ENCODE measurements at regions not wholly inside any gene's neighbourhood (a gene's known extent, or its start where the extent isn't known, plus 50 kb on each side); places are given as distances from the start of the nearest gene placed in this dataset.

DNA sequence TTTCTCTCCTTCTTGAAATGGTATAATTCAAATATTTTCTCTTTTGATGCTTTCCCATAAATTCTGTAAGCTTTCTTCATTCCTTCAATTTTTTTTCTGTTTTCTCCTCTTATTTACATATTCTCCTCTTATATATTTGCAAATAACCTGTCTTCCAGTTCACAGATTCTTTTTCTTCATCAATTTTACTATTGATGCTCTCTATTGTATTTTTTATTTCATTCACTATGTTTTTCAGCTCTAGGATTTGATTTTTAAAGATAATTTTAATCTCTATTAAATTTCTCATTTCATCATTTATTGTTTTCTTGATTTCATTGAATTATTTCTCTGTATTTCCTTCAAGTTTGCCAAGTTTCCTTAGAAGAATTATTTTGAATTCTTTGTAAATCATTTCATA lies 54.0 kb upstream of the PRPS1L1 start:
- DNase-seq: no peak

DNA sequence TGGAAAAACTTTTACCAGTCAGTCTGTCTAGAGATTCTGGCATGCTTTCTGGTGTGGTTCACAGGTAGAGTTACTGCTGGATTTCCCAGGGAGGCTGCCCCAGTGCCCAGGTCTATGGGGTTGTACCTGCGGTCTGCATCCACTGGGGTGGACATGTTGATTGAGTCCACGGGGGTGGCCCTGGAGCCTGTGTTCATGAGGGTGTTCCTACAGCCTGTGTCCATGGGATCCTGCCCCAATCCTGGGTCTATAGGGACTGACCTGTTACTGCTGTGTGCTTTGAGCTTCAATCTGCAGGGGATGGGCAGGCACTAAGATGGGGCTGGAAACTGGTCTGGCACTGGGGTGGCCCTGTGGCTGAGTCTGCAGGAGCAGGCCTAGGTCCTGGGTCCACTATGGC lies 54.5 kb upstream of the PRPS1L1 start:
- DNase-seq: no peak

DNA sequence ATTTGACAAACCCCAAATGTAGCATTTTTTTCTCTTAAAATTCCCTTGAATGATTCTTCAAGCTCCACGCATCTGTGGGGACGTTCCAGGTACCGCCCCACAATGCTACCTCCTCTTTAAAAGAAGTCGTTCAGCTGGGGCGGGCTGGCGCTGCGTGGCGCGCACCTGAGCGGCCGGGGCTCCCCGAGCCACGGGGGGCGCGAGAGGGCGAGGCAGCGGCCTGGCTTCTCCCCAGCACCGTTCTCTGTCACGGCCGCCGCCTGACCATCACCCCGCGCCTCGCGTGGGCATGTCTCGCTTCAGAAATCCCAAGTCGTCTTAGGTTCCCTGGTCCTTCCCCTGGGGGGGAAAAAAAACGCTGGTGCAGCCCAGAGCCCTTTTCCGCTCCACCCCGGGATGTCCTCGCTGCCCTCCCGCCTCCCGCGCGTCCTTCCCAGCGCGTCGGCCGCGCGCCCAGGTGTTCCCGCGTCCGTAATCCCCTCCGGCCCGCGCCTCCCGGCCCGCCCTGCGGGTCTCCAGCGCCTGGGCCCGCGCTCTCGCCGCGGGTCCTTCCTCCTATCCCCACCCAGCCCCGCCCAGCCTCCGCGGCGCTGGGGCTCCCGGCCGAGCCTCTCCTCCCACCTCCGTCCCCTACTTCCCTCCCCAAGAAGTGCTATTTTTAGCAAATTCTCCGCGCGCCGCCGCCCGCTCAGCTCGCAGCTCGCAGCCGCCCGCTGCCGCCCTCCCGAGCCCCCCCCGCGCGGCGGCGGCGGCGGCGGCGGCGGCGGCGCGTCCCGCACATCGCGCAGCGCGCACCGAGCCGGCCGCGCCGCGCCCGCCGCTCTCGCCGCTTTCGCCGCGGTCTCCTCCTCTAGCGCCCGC lies 58.7 kb upstream of the PRPS1L1 start:
- peak; percentile 66 for DNase-seq

DNA sequence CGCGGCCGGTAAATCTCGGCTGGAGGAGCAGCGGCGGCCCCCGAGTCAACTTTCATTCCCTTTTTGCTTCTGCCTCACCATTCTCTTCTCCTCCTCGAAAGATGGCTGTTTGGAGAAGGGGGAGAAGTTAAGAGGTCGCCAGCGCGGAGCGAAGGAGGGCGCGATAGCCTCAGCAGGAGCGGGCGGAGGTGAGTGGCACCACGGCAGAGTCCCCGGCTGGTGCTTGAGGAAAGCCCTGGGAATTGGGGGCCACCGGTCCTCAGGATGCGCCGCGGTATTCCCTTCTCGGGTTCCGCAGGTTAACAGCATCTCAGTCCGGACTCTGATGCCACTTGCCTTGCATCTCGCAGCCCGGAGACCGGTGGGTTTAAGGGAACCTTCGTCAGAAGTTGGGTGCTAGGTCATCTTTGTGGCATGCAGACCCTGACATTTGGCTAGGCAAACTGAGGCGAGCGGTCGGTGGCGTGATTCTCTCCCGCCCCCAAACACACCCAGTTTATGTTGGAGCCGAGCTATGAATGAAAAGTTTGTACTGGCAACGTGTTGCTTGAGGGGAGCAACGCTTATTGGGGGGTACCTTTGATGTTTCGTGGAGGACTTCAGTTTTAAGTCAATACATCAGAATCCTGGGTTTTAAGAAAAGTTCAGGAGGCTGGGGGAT lies 59.5 kb upstream of the PRPS1L1 start:
- DNase-seq: no peak

DNA sequence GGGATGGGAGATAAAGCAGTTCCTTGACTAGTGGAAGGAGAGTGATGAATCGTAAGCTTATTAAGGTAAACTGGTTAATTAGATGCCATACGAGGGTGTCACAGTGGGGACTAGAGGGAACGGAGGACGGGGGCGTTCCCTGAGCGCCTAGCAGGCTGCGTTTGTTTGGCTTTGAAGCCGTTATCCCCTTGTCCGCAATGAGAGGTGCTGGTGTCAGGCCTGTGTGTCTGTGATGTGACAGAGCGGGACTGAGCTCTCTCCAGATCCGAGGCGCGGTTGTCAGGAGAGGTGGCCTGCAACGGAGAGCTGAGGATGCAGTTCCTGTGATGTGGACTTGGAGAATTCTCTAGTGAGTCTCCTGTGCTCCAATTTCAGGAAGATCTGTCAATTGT lies 60.0 kb upstream of the PRPS1L1 start:
- no peak for DNase-seq

DNA sequence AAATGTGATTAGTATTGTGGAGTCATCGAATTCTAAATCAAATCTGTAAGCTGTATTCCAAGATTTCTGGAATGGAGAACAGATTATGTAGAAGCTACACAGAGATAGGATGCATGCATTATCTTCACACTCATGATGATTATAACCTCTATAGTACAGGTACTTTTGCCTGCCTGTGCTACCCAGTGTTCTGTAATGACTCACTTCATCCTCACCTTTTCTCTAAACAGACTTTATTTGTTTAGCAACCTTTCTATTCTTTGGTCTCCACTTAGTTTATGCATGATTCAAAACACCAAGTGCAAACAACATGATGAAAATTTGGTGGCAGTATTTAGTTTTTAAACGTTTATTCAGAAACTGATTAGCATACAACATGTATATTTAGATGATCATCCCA lies 68.4 kb upstream of the PRPS1L1 start:
- no peak for DNase-seq

DNA sequence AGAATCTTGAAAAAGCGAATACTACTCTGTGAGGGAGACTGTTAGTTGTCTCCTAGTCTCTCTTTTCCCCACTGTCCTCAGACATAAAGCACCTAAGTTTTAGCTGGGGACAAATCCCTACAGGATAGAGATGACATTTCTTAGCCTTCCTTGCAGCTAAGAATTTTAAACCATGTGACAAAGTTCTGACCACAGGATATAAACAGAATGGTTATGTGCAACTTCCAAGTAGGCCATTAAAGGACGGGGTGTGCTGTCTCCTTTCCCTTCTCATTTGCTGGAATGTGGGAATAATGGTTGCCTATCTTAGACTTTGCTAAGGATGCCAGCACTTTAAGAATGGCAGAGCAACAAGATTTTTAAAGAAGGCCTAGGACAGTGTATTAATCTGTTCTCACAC lies 74.9 kb upstream of the PRPS1L1 start:
- no peak for DNase-seq

DNA sequence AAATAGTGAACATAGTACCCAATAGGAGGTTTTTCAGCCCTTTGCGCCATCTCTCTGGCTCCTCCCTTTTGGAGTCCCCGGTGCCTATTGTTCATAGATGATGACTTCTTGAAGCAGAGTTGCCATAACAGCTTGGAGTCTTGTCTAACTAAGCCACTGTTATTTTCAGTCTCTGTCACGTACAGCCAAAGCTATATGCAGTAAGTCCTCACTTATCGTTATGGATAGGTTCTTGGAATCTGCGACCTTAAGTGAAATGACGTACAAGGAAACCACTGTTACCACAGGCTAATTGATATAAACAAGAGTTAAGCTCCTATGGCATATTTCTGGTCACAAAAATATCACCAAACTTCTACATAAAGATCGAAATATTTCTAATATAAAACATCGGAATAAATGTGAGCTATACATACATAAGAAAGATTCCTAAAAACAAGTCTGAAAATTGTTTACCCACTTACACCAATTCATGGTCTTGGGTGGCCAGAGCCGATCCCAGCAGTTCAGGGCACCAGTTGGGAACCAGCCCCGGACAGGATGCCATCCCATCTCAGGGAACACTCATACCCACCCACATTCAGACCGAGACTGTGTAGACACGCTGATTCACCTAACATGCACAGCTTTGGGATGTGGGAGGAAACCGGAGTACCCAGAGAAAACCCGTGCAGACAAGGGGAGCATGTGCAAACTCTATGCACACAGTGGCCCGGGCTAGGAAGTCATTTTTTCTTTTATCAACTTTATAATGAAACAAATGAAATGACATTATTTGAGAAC lies 76.0 kb upstream of the PRPS1L1 start:
- DNase-seq: no peak

DNA sequence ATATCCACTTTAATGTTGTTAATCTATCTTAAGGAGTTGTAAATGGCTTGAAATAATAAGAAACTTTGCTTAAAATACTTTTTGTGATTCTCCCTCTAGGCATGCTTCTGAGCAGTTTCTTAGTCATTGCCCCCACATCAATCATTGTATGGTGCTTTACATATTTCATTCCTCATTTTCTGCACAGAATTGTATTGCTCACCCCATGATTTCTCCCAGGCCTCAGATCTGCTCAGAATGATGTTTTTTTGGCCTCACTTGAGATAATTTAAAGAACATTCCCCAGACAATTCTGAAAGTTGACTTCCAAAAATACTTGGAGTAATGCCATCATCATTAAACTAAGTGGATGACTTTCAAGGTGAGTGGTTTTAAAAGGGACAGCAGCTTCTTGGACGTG lies 82.1 kb upstream of the PRPS1L1 start:
- DNase-seq: no peak

DNA sequence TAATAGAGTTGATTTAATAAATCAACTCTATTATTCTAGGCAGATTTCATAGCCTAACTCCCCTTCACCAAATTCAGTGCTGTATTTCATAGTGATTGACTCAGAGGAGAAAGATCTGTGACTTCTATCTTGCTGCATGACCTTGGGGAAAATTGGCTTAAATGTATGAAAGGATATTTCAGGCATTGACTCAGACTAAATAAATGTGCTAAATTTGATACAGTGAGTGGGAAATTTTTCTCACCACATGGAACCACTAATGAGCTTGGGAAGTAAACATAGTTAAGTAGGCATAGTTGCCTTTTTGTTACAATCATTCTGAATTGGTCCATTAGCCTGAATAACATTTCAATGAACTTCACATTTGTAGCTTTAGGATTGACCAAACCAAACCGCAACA lies 89.0 kb upstream of the PRPS1L1 start:
- no peak for DNase-seq

DNA sequence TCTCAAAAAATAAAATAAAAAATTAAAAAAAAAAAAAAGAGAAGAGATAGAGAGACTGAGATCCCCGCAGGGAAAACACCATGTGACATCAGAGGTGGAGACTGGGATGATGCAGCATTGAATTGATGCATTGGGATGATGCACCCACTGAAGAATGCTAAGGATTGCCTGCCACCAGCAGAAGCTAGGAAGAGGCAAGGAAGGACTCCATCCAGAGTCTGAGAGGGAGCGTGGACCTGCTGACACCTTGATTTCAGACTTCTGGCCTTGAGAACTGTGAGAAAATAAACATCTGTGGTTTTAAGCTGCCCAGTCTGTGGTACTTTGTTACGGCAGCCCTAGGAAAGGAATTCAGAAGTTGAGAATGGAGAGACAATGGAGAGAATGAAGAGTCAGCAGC lies 89.8 kb upstream of the PRPS1L1 start:
- no peak for DNase-seq

DNA sequence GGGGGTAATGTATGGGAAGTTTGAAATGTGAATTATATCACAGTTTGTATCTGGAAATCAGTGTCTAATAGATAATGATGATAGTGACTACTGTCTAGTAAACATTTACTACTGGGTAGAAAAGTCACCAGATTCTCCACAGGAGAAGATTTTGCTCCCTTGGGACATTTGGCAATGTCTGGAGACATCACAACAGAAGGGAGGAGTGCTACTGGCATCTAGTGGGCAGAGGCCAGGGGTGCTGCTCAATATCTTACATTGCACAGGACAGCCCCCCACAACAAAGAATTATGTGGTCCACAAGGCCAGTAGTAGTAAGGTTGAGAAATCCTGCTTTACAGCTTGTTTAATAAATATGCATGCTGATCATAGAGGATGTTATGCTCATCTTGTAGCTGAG lies 92.3 kb upstream of the PRPS1L1 start:
- DNase-seq: no peak

DNA sequence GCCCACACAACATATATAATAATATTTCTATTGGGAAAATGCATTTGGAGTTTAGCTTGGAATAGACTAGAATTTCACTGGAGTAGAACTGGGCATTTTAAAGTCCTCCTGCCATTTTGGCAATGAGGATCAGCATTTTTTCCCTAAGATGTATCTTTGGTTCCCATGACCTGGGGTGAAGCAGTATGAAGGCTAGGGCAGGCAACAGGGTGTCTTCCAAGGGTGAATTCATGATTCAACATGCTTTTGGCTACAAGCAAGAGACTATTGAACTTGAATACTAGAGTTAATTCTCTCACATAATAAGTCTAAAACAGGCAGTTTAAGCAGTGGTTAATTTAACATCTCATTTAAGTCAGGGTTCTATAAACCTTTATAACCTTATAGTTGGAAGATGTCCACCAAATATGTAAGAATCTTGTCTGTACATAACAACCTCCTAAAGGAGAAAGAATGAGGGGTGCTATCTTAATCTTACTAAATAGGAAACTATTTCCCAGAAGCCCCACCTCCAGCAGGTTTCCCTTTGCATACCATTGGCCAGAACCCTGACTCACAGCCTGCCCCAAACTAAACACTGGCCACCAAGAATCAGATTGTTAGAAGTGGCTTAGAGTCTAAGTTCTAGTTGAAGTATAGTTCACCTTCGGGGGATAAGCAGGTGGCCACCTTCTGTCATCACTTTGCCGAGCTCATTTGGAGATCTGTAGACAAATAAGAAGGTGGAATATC lies 96.0 kb upstream of the PRPS1L1 start:
- DNase-seq: no peak

DNA sequence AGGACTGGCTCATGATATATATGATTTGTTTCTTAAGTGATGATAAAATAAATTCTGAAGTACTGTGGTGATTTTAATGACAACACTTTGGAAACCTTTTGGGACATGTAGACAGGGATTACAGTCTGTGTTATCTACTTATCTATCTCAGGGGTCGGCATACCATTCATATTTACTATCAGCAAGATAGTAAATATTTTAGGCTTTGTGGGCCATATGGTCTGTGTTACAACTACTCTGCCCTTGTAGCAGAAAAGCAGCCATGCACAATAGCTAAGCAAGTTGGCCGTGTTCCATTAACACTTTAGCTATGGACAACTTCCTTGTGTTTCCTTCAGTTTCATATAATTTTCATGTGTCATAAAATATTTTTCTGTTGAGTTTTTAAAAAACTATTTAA lies 97.8 kb upstream of the PRPS1L1 start:
- no peak for DNase-seq

DNA sequence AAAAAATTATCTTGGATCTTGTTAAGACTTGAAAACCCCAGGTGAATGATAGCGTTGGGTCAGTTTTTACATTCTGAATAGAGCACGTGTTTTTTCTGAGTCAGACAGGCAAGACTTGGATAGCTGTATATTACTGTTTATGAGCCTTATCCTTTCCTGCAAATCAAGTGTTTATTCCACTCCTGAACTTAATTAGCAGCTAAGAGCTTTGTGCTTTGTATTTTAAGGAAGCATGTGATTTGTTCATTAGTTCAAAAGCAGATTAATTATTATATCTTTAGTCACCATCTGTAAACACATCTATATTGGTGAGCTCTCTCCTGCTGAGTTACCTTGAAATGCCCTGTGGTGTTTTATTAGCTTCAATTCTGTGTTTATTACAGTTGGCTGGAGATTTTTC lies 98.6 kb upstream of the PRPS1L1 start:
- DNase-seq: peak; percentile 67

DNA sequence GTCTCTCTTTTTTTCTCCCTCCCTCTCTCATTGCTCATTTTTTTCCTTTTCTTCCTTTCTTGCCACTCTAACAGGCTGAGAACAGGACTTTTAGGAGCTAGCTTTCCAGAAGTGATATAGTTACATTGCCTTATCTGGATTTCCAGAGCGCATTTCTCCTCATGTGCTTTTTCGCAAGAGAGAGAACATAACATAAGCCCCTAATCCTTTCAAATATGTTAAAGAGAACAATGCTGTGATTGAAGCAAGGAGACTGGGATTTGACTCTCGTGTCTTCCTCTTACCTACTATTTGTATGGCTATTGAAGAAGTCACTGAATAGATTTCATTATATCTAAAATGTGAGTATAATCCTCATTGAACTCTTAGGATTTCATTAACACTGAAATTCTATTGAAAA lies 101.2 kb upstream of the PRPS1L1 start:
- no peak for DNase-seq

DNA sequence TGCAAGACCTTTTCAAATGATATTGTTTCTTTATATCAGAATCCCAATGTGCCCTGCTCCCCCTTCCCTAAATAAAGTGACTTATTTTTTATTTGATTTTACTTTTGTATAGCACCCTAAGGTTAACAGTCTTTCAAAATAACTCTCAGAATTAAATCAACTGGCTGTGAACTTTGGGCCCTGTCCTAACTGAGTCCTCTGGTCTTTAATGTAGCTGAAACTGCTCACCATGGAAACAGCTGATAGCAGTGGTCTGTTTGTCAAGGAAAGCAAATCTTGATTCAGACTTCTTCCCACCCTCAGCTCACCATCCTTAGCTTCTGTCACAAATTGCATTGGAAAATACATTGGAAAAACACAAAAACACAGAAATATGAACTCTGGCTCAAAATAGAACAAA lies 105.2 kb upstream of the PRPS1L1 start:
- no peak for DNase-seq

DNA sequence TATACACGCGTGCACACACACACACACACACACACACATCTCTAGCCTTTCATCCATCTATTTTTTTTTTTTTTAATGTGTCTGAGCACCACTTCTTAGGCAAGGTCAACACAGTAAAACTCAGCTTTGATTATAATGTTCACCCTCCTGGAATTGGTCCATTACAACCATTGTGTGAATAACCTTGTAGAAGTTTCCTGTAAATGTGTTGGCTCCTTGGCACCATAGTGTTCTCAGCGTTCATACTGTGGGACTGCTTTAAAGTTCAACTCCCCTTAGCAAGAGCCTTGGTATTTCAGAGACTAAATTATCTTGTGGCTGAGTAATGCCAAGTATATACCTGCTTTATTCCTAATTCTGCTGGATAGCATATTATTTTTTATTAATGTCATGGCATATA lies 106.3 kb upstream of the PRPS1L1 start:
- DNase-seq: no peak

DNA sequence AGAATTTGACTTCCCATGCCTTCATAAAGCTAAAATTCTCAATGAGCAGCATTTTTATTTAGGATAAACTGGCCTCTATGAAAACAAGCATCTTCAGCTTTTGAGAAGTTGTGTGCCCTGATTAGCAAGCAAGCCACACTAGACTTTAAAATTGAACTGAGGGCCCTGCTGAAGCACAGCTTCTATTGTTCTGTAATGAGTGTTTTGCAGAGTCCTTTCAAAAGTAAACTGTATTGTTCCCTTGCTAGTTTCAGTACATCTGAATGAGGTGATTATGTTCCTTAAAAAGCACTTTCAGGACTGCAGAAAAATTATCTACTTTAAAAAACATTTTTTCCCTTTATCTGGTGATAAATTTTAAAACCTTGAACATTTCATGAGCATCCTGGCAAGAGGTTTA lies 113.3 kb upstream of the PRPS1L1 start:
- no peak for DNase-seq

DNA sequence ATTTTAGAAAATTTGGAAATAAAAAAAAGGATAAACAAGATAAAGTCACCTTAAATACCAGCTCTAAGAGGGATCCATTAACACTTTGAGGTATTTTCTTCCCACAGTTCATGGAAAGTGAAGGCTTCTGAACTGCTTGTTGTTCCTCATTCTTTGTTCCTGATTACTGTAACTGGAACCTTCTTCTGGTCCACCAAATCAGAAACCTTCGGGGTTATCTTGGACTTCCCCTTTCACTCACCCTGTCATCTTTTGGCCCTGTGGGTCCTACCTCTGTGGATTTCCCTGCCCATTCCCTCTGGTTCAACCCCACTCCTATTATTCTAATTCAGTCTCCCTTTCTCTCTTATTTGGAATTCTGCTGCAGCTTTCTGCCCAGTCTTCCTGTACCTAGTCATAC lies 116.5 kb upstream of the PRPS1L1 start:
- DNase-seq: no peak

DNA sequence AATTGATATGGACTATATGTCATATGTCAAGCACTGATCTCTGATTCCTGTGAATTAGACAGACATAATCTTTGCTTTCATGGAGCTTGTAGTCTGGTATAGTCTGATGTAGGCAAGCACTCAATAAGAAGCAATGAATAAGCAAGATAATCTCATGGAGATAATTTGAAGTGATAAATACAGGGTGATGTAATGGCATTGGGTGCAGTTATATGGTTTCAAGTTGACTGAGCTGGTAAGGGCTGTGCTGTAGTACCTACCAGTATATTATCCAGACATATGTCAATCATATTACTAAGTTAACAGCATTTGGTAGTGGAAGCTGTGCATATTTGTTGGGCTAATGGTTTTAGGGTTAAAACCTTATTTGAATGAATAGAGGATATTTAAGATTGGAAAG lies 117.5 kb upstream of the PRPS1L1 start:
- DNase-seq: no peak

DNA sequence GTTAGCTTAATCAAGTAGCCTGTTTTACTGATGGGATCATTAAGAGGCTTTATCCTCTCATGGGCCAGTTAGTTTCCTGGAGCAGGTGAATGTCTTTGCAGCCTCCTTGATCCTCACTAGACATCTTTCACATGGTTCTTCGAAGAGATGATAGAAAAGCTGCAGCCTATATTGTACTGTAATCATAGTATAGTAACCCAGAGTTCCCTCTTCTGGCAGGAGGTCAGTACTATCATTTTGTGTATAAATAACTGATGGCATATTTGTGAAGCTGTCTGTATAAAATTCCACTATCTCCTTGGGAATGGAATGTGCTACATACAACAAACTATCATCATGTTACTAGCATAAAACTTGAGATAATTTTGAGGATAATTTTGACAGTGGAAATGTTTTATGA lies 123.8 kb upstream of the PRPS1L1 start:
- DNase-seq: no peak

DNA sequence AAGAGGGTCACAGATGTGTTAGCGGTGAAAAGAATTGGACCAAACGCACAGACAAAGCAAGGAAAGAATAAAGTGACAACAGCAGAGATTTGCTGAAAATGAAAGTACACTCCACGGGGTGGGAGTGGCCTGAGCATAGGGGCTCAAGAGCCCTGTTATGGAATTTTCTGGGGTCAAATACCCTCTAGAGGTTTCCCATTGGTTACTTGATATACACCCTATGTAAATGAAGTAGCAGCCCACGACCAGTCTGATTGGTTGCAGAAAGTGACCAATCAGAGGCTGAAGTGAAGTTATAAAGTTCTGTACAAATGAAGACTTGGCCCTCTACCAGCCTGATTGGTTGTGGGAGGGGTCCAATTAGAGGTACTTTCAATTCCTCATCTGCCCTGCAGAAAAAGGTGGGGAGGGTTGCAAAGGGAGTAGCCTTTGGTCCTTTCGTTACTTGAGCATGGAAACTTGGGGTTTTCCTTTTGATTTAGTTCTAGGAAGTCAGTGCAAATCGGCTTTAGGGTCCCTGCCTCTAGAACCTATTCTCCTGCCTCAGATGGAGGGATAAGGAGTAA lies 125.6 kb upstream of the PRPS1L1 start:
- no peak for DNase-seq
